ENCODE measurements at regions not wholly inside any gene's neighbourhood (a gene's known extent, or its start where the extent isn't known, plus 50 kb on each side); places are given as distances from the start of the nearest gene placed in this dataset.

GRCh38 chr14:75333606-75334548, 55.2 kb downstream of the FOS start:
- DNase-seq: no peak

DNA sequence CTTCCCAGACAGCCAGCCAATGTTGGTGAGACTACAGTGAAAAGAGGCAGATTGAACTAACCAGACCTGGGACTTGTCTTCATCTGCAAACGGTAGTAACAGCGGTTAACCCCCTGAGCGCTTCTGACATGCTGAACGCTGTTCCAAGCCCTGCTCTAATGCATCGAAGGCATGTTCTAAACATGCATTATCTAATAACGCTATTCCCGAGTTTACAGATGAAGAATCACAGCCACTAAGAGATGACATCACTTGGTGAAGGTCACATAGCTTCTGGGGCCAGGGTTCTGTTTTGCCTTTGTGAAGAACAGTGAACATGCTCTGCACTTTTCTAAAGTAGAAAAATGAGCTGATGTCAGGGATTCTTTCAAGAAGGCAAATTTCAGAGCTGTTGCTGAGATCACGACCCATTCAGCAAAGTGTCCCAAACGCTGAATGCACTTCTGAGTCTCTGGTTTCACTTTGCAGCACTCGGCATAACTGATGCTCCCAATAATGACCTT, 56.0 kb downstream of the FOS start:
- DNase-seq: no peak

DNA sequence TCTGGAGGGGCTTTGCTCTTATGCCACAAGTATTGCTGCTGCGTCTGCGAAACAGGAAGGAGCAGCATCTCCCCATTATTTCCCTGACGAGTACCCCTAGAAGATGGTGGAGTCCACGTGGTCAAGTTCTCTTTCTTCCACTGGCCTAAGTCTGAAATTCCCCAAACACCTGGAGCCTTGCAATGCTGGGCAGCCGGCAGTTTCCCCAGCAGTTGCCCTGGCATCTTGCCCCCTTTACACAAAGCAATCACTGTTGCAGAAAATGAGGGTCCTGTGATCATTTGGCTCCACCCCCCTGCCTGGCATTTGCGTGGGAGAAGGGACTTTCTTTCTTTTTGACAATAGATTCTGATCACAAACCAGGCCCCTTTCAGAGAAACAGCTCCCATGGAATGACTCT, 56.9 kb downstream of the FOS start:
- DNase-seq: no peak

DNA sequence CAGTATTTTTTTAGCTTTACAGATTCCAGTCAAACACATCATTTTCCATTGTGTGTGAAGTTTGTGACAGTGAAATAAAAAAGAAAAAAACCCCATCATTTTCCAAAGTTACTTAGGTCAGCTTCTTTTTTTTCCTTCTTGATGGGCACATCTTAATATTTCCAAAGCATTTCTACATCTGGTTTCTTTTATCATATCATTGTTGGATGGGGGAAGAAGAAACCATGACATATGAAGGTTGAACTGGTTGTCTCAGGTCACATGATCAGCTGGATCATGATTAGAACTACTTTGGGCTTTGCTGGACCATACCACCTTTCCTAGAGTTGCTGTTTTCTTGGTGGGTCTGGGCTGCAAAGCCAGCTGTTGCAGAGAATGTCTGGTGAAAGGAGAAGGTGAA, 59.8 kb downstream of the FOS start:
- no peak for DNase-seq

DNA sequence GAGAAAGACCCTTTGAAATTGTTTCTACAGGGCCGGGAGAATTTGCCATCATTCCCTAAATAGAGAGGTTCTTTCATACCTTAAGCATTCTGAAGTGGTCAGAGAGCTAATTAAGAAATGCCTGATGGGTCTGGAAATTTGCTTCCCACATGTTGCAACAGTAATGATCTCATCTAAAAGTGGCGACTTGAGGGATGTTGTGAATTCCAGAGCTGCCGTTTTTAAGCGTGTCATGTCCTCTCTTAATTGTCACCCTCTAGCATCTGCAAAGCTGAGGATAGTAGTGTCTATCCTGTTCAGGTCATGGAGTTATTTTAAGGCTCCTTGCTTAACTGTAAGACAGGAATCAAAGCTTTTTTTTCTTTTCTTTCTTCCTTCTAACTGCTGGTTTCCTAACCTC, 60.4 kb downstream of the FOS start:
- no peak for DNase-seq

- DNase-seq: no peak
Observed at GRCh38 chr14:75340921-75341320, 62.3 kb downstream of the FOS start.

DNA sequence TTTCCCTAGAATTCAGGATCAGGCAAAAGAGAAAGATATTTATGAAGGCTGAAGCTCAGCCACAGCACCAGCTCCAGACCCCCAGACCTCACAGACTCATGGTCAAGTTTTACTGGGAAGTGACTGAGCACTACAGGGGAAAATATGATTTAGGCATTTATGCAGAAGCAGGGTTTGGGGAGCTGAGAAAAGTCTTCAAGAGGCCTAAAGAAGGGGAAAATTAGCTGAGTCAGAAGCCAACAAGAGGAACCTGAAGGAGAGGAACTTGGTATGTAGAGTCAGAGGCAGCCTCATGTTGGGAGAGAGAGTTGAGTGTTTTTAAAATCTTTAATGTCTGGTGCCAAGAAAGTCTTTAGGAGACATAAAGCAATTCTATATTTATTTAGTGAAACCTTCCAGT, 63.0 kb downstream of the FOS start:
- DNase-seq: peak; percentile 50

GRCh38 chr14:75342762-75343599, 64.4 kb downstream of the FOS start:
- no peak for DNase-seq

GRCh38 chr14:75343911-75344310, 65.3 kb downstream of the FOS start:
- no peak for DNase-seq

DNA sequence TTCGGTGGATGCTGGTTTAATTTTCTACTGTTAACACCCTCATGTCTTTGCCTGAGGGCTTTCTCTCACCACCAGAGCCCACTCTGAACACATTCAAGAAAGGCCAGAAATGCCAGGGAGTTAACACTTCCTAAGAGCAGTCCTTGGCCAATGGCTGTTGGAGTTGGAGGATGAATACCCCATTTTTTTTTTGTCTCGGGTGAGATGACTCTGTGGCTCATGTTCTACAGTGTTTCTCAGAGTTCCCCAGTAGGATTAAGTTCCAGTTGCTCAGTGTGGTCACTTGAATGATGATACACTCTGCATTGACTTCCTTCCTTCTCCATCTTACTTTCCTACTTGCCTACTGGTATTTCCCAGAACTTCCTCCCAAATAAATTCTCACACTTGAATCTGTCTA, 65.8 kb downstream of the FOS start:
- no peak for DNase-seq

- DNase-seq: peak; percentile 81
Observed at GRCh38 chr14:75350505-75351060, 72.0 kb downstream of the FOS start.

- no peak for DNase-seq
Observed at GRCh38 chr14:75359098-75359497, 68.7 kb upstream of the JDP2 start.

DNA sequence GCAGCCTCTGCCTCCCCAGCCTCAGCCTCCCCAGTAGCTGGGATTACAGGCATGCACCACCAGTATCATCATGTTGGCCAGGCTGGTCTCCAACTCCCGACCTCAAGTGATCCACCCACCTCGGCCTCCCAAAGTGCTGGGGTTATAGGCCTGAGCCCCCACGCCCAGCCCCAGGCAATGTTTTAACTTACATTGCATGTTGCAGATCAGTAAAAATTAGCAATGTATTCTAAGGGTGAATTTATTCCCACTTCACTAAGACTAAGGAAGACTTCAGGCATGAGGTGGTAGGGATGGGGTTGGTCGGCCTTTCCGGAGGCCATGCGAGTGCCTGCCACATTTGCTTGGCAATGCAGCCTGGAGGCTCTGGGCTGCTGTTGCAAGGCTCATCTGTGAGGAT, 66.8 kb upstream of the JDP2 start:
- DNase-seq: no peak

DNA sequence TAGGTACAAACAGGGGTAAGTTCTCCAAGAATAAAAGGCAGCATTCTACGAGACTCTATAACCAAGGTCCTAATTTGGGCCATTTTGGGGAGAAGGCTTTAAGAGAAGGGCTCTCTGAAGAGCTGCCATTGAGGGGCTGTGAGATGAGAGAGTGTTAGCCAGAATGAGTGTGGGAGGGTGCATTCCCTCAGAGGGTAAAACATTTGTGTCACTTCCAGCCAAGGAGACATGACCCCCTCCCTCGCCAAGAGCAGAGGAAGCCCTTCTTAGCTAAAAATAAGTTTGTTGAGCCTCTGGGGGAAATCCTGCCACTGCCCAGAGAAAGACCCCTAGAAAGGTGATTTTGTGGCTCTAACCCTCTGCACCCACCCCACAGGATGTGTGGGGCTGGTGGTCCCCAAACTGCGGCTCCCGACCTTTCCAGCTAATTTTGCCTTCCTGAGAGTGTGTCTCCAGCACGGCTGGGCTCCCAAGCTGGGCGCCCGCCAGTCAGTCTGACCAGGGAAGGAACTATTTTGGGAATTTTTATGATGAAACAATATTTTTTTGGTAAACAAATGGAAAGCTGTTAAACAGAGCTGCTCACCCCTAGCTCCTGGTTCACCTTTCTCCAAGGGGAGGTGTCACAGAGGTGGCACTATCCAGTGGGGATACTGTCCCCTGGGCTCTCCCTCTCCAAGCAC, 65.9 kb upstream of the JDP2 start:
- no peak for DNase-seq

DNA sequence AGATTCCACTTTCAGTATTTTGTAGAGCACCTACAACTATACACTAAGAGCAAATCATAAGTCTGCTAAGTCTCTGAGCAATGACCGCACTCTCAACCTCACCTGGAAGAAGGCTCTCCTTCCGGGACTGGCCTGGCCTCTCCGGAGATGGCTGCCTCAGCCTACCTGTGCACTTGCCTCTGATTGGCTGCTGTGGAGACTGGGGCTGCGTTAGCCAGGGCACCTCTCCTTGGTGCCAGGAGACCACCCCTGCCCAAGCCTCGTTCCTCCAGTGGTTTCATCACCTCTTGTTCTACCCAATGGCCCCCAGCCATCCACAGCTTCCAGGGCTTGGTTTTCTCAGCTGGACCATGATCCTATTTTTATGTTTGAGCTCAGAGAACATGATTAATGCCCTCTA, 64.7 kb upstream of the JDP2 start:
- DNase-seq: no peak

- no peak for DNase-seq
Observed at GRCh38 chr14:75363570-75364227, 64.1 kb upstream of the JDP2 start.

- DNase-seq: no peak
Observed at GRCh38 chr14:75365116-75365515, 62.7 kb upstream of the JDP2 start.

GRCh38 chr14:75366963-75367362, 60.9 kb upstream of the JDP2 start:
- no peak for DNase-seq

DNA sequence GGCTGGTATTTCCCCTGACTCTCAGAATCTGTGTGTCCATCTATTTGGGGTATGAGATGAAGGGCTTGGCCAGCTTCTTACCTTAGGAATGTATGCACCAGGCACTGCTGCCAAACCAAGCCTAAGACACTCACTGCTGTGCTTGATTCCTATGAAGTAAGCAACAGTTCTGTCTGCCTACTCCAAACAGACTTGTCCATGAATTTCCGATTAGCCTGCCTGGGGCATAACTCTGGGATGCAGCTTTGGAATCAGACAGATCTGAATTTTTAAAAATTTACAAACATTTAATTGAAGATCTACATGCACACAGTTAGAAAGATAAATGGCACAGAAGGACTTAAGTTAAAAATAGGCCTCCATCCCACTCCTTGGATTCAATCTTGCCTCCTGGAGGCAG, 59.5 kb upstream of the JDP2 start:
- DNase-seq: no peak

DNA sequence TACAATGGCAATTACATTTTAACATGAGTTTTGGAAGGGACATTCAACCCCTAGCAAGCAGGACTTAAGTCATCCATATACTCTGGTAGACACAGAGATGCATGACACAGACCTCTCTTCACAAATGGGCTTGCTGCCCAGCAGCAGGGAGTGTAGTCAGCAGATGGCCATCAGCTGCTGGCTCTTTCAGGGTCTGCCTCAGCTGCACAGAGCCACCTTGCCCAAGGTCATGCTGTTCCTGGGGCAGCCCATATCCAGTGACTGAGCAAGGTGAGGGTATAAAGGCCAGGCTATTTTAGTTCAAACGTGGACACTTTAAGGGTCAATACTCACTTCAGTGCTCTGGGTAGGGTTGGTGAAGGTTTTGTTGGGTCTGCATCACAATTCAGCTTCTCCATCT, 58.3 kb upstream of the JDP2 start:
- no peak for DNase-seq

DNA sequence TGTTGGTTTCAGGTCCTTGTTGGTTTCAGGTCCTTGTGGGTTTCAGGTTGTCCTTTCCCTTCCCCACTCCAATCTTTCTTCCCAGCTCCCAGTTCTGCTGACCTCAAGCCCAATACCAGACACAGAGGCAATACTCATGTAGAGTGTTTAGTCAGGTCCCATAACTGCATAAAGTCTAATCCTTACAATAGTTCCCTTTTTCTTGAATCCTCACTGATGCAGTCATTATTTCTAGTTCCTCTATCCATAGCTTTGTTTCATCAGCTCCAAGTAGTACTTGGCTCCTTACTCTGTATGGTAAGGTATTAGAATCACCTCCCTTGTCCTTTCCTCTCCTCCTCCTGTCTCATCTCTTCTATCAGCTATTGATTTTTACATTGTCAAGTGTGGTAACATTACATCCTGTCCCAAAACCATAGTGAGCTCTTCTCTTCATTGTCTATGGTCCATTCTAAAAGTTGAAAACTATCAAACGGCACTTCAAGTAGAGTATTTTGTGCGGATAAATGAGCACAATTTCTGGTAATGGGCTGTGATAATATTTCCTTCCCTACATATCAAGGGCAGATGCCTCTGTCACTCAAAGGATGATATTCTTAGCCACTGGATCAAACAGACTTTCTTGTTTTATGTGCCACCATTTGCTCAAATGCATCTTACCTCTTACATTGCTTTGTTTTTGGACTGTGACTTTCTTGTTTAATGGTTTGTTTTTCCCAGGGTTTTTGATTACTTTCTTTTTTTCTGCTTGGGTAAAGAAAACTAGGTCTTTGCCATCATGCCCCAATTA, 57.2 kb upstream of the JDP2 start:
- DNase-seq: peak; percentile 38

DNA sequence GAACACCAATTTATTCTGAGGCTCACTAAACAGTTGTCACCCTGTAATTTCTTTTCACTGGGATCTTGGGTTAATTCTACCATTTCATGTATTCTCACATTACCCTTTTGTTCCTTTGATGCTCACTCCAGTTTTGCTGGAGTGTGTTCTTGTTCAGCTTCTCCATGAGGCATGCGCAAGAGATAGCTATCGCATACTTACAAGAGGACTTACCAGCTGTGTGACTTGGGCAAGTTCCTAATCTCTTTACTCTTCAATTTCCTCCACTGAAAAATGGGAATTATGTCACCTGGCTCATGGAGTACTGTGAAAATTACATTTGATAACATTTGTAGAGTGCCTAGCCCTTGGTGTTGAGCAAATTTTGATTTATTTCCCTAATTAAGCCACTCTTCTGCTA, 56.5 kb upstream of the JDP2 start:
- no peak for DNase-seq
